Thyroid gland (tissue), 4 donors: ENCODE measurements at regions not wholly inside any gene's neighbourhood (a gene's known extent, or its start where the extent isn't known, plus 50 kb on each side); places are given as distances from the start of the nearest gene placed in this dataset.

ENCODE experiments used
- DNase-seq, 2 donors: peaks; one replicate each; pipeline ENCODE4 v3.0.0-alpha.2; 2019
- H3K27ac ChIP-seq, 3 donors: fragments of 200-600 bp; sonication (generic); 1 replicate in 2 of 3; 2 replicates in 1 of 3; pipeline ENCODE4 v1.5.1; 2016 to 2019; ENCODE audit warnings: mild to moderate bottlenecking in 1 of 3, moderate library complexity in 1 of 3
- H3K27me3 ChIP-seq: fragments of 200-600 bp; sonication (generic); one replicate; pipeline ENCODE4 v1.5.1; 2019
- H3K36me3 ChIP-seq, 2 donors: fragments of 200-600 bp; sonication (generic); one replicate each; pipeline ENCODE4 v1.5.1; 2016 to 2019
- H3K4me1 ChIP-seq, 2 donors: fragments of 200-600 bp; sonication (generic); one replicate each; pipeline ENCODE4 v1.5.1; 2017 to 2019
- H3K4me3 ChIP-seq, 3 donors: fragments of 200-600 bp; sonication (generic); replicated peaks in 1 of 3; 1 replicate in 2 of 3; 2 replicates in 1 of 3; pipeline ENCODE4 v1.5.1; 2016; ENCODE audit warnings: mild to moderate bottlenecking in 1 of 3
- H3K9me3 ChIP-seq: fragments of 200-600 bp; sonication (generic); one replicate; pipeline ENCODE4 v1.5.1; 2017
- POLR2A ChIP-seq, 2 donors: fragments of 450-650 bp; IDR thresholded peaks; one replicate each; pipeline ENCODE4 v1.6.1; 2017; ENCODE audit warnings: antibody characterized with exemption in 2 of 2, mild to moderate bottlenecking in 2 of 2, moderate library complexity in 1 of 2
- WGBS, 2 donors: methylation state at CpG; one replicate each; pipeline ENCODE4 v1.1.5; 2017; 5-methylcytosine and 5-hydroxymethylcytosine counted together
- intact Hi-C: fragments of 100-400 bp; cut with DNase I; formaldehyde crosslinking; loops from one replicate; pipeline ENCODE4 v1.15.1; 2023
- TF ChIP-seq, protein P1 (sequence below), 6 experiments: fragments of 200-600 bp in 3 of 6; fragments of 450-650 bp in 3 of 6; sonication (generic) in 3 of 6; IDR thresholded peaks; one replicate each; pipeline ENCODE4 v1.5.1; 2016 to 2019; ENCODE audit warnings: antibody characterized with exemption in 6 of 6, mild to moderate bottlenecking in 2 of 6, inconsistent platforms in 1 of 6, moderate library complexity in 1 of 6

DNA sequence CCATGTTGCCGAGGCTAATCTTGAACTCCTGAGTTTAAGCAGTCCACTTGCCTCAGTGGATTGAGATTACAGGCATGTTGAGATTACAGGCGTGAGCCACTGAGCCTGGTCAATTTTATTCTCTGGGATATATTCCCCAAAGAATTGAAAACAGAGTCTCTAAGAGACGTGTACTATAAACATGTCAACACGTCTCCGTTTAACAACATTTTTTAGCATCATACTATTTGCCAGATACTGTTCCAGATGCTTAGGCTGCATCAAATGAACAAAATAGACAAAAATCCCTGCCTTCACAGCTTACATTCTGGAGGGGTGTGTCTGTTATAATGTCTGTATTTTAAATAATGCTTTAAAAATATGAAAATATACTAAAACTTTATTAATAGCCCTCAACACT is 54.1 kb upstream of the PRKG1 start:
- no peak overlapping the region for H3K4me3 ChIP-seq
- peaks cover 14% of the 10 kb centered on the region in 2 donors for H3K4me1 ChIP-seq
- H3K27ac ChIP-seq, result no peak overlapping the region
- H3K36me3 ChIP-seq, result no peaks in the 10 kb centered on the region
- intact Hi-C loops, result no loop called here
- no peaks in the 10 kb centered on the region for H3K9me3 ChIP-seq
- WGBS, 2 donors, result 79 to 83% methylated on average over 5 of the region's 5 CpGs
- no peak for TF ChIP-seq POLR2A (IDR thresholded peaks at IDR 0.05)
- TF ChIP-seq, protein P1, sequence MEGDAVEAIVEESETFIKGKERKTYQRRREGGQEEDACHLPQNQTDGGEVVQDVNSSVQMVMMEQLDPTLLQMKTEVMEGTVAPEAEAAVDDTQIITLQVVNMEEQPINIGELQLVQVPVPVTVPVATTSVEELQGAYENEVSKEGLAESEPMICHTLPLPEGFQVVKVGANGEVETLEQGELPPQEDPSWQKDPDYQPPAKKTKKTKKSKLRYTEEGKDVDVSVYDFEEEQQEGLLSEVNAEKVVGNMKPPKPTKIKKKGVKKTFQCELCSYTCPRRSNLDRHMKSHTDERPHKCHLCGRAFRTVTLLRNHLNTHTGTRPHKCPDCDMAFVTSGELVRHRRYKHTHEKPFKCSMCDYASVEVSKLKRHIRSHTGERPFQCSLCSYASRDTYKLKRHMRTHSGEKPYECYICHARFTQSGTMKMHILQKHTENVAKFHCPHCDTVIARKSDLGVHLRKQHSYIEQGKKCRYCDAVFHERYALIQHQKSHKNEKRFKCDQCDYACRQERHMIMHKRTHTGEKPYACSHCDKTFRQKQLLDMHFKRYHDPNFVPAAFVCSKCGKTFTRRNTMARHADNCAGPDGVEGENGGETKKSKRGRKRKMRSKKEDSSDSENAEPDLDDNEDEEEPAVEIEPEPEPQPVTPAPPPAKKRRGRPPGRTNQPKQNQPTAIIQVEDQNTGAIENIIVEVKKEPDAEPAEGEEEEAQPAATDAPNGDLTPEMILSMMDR (IDR thresholded peaks at IDR 0.05), result no peak
- H3K27me3 ChIP-seq, result no peaks in the 10 kb centered on the region
- no peak for DNase-seq

DNA sequence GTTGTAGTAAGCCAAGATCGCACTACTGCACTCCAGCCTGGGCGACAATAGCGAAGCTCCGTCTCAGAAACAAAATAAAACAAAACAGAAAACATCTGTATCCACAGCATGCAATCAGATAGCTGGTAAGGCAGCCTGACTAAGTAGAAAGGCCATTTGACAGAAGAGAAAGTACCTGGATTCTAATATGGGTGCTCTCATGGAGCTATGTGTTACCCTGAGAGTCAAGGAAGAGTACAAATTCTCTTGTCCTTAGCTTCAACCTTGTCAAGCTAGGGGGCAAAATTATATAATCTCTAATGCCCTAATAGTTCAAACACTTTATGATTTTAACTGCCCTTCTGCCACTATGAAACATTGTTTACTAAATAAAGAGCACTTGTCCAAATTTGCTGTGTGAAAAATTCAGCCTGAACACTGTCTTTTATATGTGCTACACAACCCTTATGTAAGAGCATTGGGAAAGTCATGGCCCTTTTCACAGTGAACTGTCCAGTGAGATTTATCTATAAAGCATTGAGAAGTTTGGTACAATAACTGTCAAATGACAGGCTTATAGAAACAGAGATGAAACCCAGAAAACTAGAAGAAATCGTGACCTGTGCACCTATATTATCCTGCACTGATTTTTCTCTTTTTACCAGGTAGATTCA is 51.2 kb upstream of the PRKG1 start:
- Histone ChIP-seq H3K4me3 (no peak overlapping the region), H3K27me3 (no peaks in the 10 kb centered on the region), H3K36me3 (no peaks in the 10 kb centered on the region), H3K4me1 (peaks cover 14% of the 10 kb centered on the region in 2 donors), H3K9me3 (no peaks in the 10 kb centered on the region), H3K27ac (peak overlapping the region in 2 of 3 donors; percentile 60 to 76)
- intact Hi-C loops, result no loop called here
- 92 to 93% methylated on average over 5 of the region's 5 CpGs for WGBS, 2 donors
- TF ChIP-seq, protein P1 (IDR thresholded peaks at IDR 0.05), result no peak
- no peak for DNase-seq

DNA sequence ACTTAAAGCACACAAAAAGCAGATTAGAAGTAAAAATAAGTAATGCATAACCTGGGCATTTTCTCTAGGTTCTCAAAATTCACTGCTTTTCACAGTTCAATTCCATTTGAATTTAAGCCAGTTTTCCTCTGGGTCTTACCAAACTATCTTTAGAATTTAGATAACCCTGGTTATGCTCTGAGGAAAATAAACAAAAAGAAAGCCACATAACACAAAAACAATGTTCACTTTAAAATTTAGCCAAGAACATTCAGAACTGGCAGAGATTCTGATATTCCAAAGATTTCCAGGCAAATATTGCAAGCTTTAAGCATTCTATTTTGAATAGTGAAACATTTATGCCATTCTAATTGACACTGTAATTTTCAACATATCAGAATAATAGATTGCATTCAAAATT is 50.7 kb upstream of the PRKG1 start:
- TF ChIP-seq, protein P1 (IDR thresholded peaks at IDR 0.05), result no peak
- DNase-seq, result no peak
- Histone ChIP-seq H3K27ac (peak overlapping the region in 2 of 3 donors; percentile 60 to 76), H3K9me3 (no peaks in the 10 kb centered on the region), H3K4me1 (peaks cover 14 to 18% of the 10 kb centered on the region in 2 donors), H3K36me3 (no peaks in the 10 kb centered on the region), H3K4me3 (no peak overlapping the region), H3K27me3 (no peaks in the 10 kb centered on the region)
- intact Hi-C loops, result no loop called here
